Fibroblast of peridontal ligament (primary cell): ENCODE measurements at regions not wholly inside any gene's neighbourhood (a gene's known extent, or its start where the extent isn't known, plus 50 kb on each side); places are given as distances from the start of the nearest gene placed in this dataset.
"Not testable (repeated sequence)": the region's sequence is repeated elsewhere in the genome, so short reads cannot be mapped to it uniquely, and the experiment has no call there.

ENCODE experiments used
- DNase-seq: peaks from one replicate; pipeline ENCODE4 v3.0.0-alpha.2; 2010; ENCODE audit errors: extremely low read depth

GRCh38 chr6:150683320-150683719, 83.6 kb downstream of the PLEKHG1 start:
- no peak for DNase-seq

- DNase-seq: no peak
Measured at GRCh38 chr6:150684161-150684560, 84.5 kb downstream of the PLEKHG1 start.

GRCh38 chr6:150684714-150685459, 85.2 kb downstream of the PLEKHG1 start:
- no peak for DNase-seq

GRCh38 chr6:150685860-150686259, 86.2 kb downstream of the PLEKHG1 start:
- DNase-seq: no peak

GRCh38 chr6:150686566-150686965, 86.9 kb downstream of the PLEKHG1 start:
- no peak for DNase-seq

- no peak for DNase-seq
Measured at GRCh38 chr6:150687508-150687907, 87.8 kb downstream of the PLEKHG1 start.

GRCh38 chr6:150689900-150690590, 90.4 kb downstream of the PLEKHG1 start:
- no peak for DNase-seq

GRCh38 chr6:150690681-150691080, 91.0 kb downstream of the PLEKHG1 start:
- no peak for DNase-seq

- no peak for DNase-seq
Measured at GRCh38 chr6:150691463-150691862, 91.8 kb downstream of the PLEKHG1 start.

- no peak for DNase-seq
Measured at GRCh38 chr6:150692604-150693003, 92.9 kb downstream of the PLEKHG1 start.

- DNase-seq: no peak
Measured at GRCh38 chr6:150694889-150695288, 95.2 kb downstream of the PLEKHG1 start.

- DNase-seq: no peak
Measured at GRCh38 chr6:150695652-150696051, 96.0 kb downstream of the PLEKHG1 start.

- no peak for DNase-seq
Measured at GRCh38 chr6:150696190-150696589, 96.5 kb downstream of the PLEKHG1 start.

- DNase-seq: not testable (repeated sequence)
Measured at GRCh38 chr6:150696918-150697317, 97.2 kb downstream of the PLEKHG1 start.

- DNase-seq: no peak
Measured at GRCh38 chr6:150697515-150697914, 97.8 kb downstream of the PLEKHG1 start.

- no peak for DNase-seq
Measured at GRCh38 chr6:150698391-150698790, 98.7 kb downstream of the PLEKHG1 start.

GRCh38 chr6:150702675-150703074, 103.0 kb downstream of the PLEKHG1 start:
- DNase-seq: no peak

- no peak for DNase-seq
Measured at GRCh38 chr6:150704447-150705192, 104.9 kb downstream of the PLEKHG1 start.

GRCh38 chr6:150705392-150705791, 105.7 kb downstream of the PLEKHG1 start:
- DNase-seq: no peak

GRCh38 chr6:150710236-150710635, 110.6 kb downstream of the PLEKHG1 start:
- no peak for DNase-seq

GRCh38 chr6:150711061-150711460, 111.4 kb downstream of the PLEKHG1 start:
- DNase-seq: no peak
